KMS-11 (cell line): ENCODE measurements at regions not wholly inside any gene's neighbourhood (a gene's known extent, or its start where the extent isn't known, plus 50 kb on each side); places are given as distances from the start of the nearest gene placed in this dataset.

ENCODE experiments used
- H2AFZ ChIP-seq: fragments of 200-600 bp; sonication (generic); 2 replicates; pipeline ENCODE4 v1.6.1; 2016; ENCODE audit warnings: antibody characterized with exemption, mixed run types, low read depth
- H3K27ac ChIP-seq: fragments of 200-600 bp; sonication (generic); 2 replicates; pipeline ENCODE4 v1.6.1; 2016; ENCODE audit warnings: mild to moderate bottlenecking, mixed run types
- H3K27me3 ChIP-seq: fragments of 200-600 bp; sonication (generic); 2 replicates; pipeline ENCODE4 v1.6.1; 2017; ENCODE audit warnings: mild to moderate bottlenecking, low read depth, mixed run types, moderate library complexity; ENCODE audit not compliant: insufficient read depth
- H3K36me3 ChIP-seq: fragments of 200-600 bp; sonication (generic); 2 replicates; pipeline ENCODE4 v1.6.1; 2017; ENCODE audit warnings: mild to moderate bottlenecking, mixed run types; ENCODE audit not compliant: insufficient read depth
- H3K4me1 ChIP-seq: fragments of 200-600 bp; sonication (generic); 2 replicates; pipeline ENCODE4 v1.6.1; 2016; ENCODE audit warnings: mild to moderate bottlenecking, low read depth, mixed run types; ENCODE audit not compliant: poor library complexity, severe bottlenecking
- H3K4me2 ChIP-seq: fragments of 200-600 bp; sonication (generic); 2 replicates; pipeline ENCODE4 v1.7.0; 2016; ENCODE audit warnings: mild to moderate bottlenecking, mixed run types
- H3K4me3 ChIP-seq: fragments of 200-600 bp; sonication (generic); IDR thresholded peaks from 2 replicates; pipeline ENCODE4 v1.6.1; 2017; ENCODE audit warnings: low read depth, low read length, mixed read lengths; ENCODE audit not compliant: insufficient read depth
- H3K79me2 ChIP-seq: fragments of 200-600 bp; sonication (generic); 2 replicates; pipeline ENCODE4 v1.6.1; 2016; ENCODE audit warnings: low read depth, mixed run types; ENCODE audit not compliant: insufficient read depth
- H3K9ac ChIP-seq: fragments of 200-600 bp; sonication (generic); 2 replicates; pipeline ENCODE4 v1.6.1; 2016; ENCODE audit warnings: mild to moderate bottlenecking, mixed run types
- H4K20me1 ChIP-seq: fragments of 200-600 bp; sonication (generic); 2 replicates; pipeline ENCODE4 v1.6.1; 2016; ENCODE audit warnings: mild to moderate bottlenecking, mixed run types; ENCODE audit not compliant: insufficient read depth
- TF ChIP-seq, protein P1 (sequence below): fragments of 200-600 bp; sonication (generic); conservative IDR thresholded peaks from 2 replicates; pipeline ENCODE4 v1.6.1; 2017; ENCODE audit warnings: low read depth, mild to moderate bottlenecking, antibody characterized with exemption, low read length, moderate library complexity, mixed read lengths

DNA sequence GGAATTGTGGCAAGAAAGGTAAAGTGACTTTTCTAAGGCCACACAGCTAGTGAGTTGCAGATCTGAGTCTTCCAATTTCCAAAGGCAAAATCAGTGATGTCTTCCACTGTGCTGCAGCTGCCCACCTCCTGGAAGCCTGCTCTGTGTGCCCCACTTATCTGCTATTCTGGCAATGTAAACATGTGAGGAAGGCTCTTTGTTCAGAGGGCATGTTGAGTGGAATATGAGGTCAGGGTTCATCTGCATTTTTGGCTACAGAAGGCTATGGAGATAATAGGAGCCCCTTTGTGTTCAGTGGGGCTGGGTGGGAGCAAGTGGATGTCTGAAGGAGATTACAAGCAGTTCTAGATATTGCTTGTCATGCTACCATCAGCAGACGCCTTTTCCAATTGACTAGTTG, 396.2 kb downstream of the BUD13 start:
- no peak overlapping the region for H3K27ac ChIP-seq
- H3K9ac ChIP-seq = no peak overlapping the region
- H4K20me1 ChIP-seq = no peaks in the 10 kb centered on the region
- no peaks in the 10 kb centered on the region for H3K27me3 ChIP-seq
- TF ChIP-seq, protein P1, sequence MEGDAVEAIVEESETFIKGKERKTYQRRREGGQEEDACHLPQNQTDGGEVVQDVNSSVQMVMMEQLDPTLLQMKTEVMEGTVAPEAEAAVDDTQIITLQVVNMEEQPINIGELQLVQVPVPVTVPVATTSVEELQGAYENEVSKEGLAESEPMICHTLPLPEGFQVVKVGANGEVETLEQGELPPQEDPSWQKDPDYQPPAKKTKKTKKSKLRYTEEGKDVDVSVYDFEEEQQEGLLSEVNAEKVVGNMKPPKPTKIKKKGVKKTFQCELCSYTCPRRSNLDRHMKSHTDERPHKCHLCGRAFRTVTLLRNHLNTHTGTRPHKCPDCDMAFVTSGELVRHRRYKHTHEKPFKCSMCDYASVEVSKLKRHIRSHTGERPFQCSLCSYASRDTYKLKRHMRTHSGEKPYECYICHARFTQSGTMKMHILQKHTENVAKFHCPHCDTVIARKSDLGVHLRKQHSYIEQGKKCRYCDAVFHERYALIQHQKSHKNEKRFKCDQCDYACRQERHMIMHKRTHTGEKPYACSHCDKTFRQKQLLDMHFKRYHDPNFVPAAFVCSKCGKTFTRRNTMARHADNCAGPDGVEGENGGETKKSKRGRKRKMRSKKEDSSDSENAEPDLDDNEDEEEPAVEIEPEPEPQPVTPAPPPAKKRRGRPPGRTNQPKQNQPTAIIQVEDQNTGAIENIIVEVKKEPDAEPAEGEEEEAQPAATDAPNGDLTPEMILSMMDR = no peak
- H2AFZ ChIP-seq = no peak overlapping the region
- no peaks in the 10 kb centered on the region for H3K4me1 ChIP-seq
- H3K4me2 ChIP-seq = no peak overlapping the region
- H3K36me3 ChIP-seq = no peaks in the 10 kb centered on the region
- H3K79me2 ChIP-seq = no peaks in the 10 kb centered on the region
- no peak overlapping the region for H3K4me3 ChIP-seq

DNA sequence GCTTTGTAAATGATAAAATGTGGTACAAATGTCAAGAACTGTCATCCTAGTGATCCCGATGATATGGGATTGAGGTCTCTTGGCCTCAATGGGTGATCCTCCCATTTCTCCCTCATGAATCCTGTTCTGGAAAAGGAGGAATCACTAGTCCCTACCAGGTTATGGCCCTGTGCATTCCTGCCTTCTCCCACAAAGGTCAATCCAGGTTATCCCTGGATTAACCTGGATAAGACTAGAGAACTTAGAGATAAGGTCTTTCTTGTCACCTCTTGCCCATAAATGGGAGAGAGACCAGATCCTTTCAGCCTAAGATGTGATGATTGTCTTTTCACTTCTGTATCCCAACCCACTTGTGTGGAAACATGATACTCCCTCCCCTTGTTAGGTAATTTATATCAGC, 396.7 kb downstream of the BUD13 start:
- TF ChIP-seq, protein P1 = no peak

GRCh38 chr11:116375221-116375620, 397.6 kb downstream of the BUD13 start:
- no peak overlapping the region for H3K27ac ChIP-seq
- H3K79me2 ChIP-seq = no peaks in the 10 kb centered on the region
- H3K4me1 ChIP-seq = no peaks in the 10 kb centered on the region
- TF ChIP-seq, protein P1 = no peak
- H3K4me2 ChIP-seq = no peak overlapping the region
- no peaks in the 10 kb centered on the region for H4K20me1 ChIP-seq
- H2AFZ ChIP-seq = no peak overlapping the region
- H3K9ac ChIP-seq = no peak overlapping the region
- H3K27me3 ChIP-seq = no peaks in the 10 kb centered on the region
- no peak overlapping the region for H3K4me3 ChIP-seq
- no peaks in the 10 kb centered on the region for H3K36me3 ChIP-seq

More for the DNA sequence above, 396.7 kb downstream of the BUD13 start:
- H3K4me2 ChIP-seq = no peak overlapping the region
- no peak overlapping the region for H3K27ac ChIP-seq
- H4K20me1 ChIP-seq = no peaks in the 10 kb centered on the region
- no peaks in the 10 kb centered on the region for H3K27me3 ChIP-seq
- H3K4me1 ChIP-seq = no peaks in the 10 kb centered on the region
- no peaks in the 10 kb centered on the region for H3K79me2 ChIP-seq
- no peaks in the 10 kb centered on the region for H3K36me3 ChIP-seq
- no peak overlapping the region for H2AFZ ChIP-seq
- no peak overlapping the region for H3K4me3 ChIP-seq
- H3K9ac ChIP-seq = no peak overlapping the region

DNA sequence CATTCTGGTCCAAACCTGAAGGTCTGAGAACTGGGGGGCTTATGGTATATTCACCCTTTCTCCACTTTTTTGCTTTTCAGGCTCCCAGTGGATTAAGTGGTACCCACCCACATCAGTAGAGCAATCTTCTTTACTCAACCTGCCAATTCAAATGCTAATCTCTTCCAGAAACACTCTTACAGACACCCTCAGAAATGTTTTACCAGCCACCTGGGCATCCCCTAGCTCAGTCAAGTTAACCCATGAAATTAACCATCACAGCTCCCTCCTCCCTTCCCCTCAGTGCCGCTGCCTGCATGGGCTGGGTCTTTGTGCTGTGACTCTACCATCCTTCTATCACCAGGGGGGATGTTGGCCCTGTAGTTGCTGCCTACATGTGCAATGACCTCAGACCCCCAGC, 398.7 kb downstream of the BUD13 start:
- Histone ChIP-seq H3K4me1 (no peaks in the 10 kb centered on the region), H3K36me3 (no peaks in the 10 kb centered on the region), H3K4me3 (no peak overlapping the region), H4K20me1 (no peaks in the 10 kb centered on the region), H3K27ac (no peak overlapping the region), H3K79me2 (no peaks in the 10 kb centered on the region), H3K9ac (no peak overlapping the region), H3K27me3 (no peaks in the 10 kb centered on the region), H3K4me2 (no peak overlapping the region), H2AFZ (no peak overlapping the region)
- TF ChIP-seq, protein P1 = no peak
